Gastrocnemius medialis (tissue), 4 donors: ENCODE measurements at regions not wholly inside any gene's neighbourhood (a gene's known extent, or its start where the extent isn't known, plus 50 kb on each side); places are given as distances from the start of the nearest gene placed in this dataset.

Source experiments
- POLR2A ChIP-seq, 2 donors: fragments of 450-650 bp; IDR thresholded peaks; one replicate each; pipeline ENCODE4 v1.6.1; 2017; ENCODE audit warnings: antibody characterized with exemption in 2 of 2, mild to moderate bottlenecking in 2 of 2, moderate library complexity in 2 of 2
- TF ChIP-seq, protein P1 (sequence below), 5 experiments: fragments of 450-650 bp in 3 of 5; fragments of 200-600 bp in 2 of 5; sonication (generic) in 2 of 5; IDR thresholded peaks in 4 of 5; conservative IDR thresholded peaks in 1 of 5; 1 replicate in 4 of 5; 2 replicates in 1 of 5; pipeline ENCODE4 v1.5.1; 2016 to 2019; ENCODE audit warnings: antibody characterized with exemption in 5 of 5, mild to moderate bottlenecking in 3 of 5, moderate library complexity in 3 of 5

DNA sequence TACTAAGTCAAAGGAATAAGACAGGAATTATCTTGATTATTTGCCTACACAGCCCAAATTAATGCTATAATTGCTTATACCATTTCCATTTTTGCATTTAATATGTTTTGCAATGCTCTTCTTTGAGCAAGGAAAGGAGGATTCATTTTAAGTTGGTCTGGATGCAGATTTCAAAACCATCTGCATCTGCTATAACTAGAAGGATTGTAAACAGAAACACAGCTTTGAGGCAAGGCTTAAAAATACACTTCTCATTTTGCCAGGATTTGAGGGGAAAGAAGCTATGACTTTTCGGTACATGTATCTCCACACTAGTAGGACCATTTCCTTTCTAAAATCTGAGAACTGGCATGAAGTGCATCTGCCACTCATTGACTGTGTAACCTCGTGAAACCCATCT lies 95.9 kb upstream of the MTNR1B start:
- TF ChIP-seq, protein P1, sequence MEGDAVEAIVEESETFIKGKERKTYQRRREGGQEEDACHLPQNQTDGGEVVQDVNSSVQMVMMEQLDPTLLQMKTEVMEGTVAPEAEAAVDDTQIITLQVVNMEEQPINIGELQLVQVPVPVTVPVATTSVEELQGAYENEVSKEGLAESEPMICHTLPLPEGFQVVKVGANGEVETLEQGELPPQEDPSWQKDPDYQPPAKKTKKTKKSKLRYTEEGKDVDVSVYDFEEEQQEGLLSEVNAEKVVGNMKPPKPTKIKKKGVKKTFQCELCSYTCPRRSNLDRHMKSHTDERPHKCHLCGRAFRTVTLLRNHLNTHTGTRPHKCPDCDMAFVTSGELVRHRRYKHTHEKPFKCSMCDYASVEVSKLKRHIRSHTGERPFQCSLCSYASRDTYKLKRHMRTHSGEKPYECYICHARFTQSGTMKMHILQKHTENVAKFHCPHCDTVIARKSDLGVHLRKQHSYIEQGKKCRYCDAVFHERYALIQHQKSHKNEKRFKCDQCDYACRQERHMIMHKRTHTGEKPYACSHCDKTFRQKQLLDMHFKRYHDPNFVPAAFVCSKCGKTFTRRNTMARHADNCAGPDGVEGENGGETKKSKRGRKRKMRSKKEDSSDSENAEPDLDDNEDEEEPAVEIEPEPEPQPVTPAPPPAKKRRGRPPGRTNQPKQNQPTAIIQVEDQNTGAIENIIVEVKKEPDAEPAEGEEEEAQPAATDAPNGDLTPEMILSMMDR (IDR thresholded peaks at IDR 0.05 in 4 of 5, conservative IDR thresholded peaks at IDR 0.05 in 1 of 5) = no peak
- no peak for TF ChIP-seq POLR2A (IDR thresholded peaks at IDR 0.05)
